Parathyroid adenoma (tissue), 2 donors: ENCODE measurements at regions not wholly inside any gene's neighbourhood (a gene's known extent, or its start where the extent isn't known, plus 50 kb on each side); places are given as distances from the start of the nearest gene placed in this dataset.

ENCODE experiments used
- H2AFZ ChIP-seq: fragments of 300-600 bp; sonication (generic); one replicate; pipeline ENCODE4 v1.7.0; 2017; ENCODE audit warnings: antibody characterized with exemption, mild to moderate bottlenecking
- H3K27ac ChIP-seq: fragments of 300-600 bp; sonication (generic); one replicate; pipeline ENCODE4 v1.7.0; 2017
- H3K27me3 ChIP-seq: fragments of 300-600 bp; sonication (generic); one replicate; pipeline ENCODE4 v1.7.0; 2017; ENCODE audit warnings: low read length; ENCODE audit not compliant: control insufficient read depth, insufficient read depth
- H3K36me3 ChIP-seq: fragments of 300-600 bp; sonication (generic); one replicate; pipeline ENCODE4 v1.7.0; 2017; ENCODE audit warnings: low read length; ENCODE audit not compliant: control insufficient read depth, insufficient read depth
- H3K4me1 ChIP-seq: fragments of 300-600 bp; sonication (generic); one replicate; pipeline ENCODE4 v1.7.0; 2017; ENCODE audit warnings: control low read depth
- H3K4me2 ChIP-seq: fragments of 300-600 bp; sonication (generic); one replicate; pipeline ENCODE4 v1.7.0; 2017; ENCODE audit warnings: low read length
- H3K4me3 ChIP-seq: fragments of 300-600 bp; sonication (generic); one replicate; pipeline ENCODE4 v1.7.0; 2017; ENCODE audit warnings: low read depth, low read length
- H3K79me2 ChIP-seq: fragments of 300-600 bp; sonication (generic); one replicate; pipeline ENCODE4 v1.7.0; 2017; ENCODE audit warnings: control low read depth
- H3K9ac ChIP-seq: fragments of 300-600 bp; sonication (generic); one replicate; pipeline ENCODE4 v1.7.0; 2017; ENCODE audit warnings: mild to moderate bottlenecking
- H3K9me3 ChIP-seq: fragments of 300-600 bp; sonication (generic); one replicate; pipeline ENCODE4 v1.7.0; 2017; ENCODE audit warnings: low read length; ENCODE audit not compliant: control insufficient read depth
- TF ChIP-seq, protein P1 (sequence below): fragments of 300-600 bp; sonication (generic); IDR thresholded peaks from one replicate; pipeline ENCODE4 v1.7.0; 2017; ENCODE audit warnings: antibody characterized with exemption, mild to moderate bottlenecking
- donor health status: primary hyperparathyroidism.

DNA sequence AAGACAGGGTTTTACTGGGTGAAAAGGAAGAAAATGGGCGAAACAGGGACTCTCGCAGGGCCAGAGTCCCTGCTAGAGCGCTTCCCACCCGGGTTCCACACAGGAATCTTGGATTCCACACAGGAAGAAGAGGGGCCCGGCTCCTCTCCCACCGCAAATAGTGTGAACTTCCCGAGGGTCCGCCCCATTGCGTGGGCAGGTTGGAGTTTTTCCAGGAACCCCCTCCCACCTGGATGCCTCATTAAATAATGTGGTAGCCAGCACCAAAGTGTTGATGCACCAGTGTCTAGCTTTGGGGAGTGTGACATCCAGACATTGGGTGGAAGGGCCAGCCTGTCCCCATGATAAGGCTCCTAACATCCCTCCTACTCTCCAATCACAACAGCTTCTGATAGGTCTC lies 330.3 kb upstream of the ZNF32 start:
- H3K79me2 ChIP-seq = no peaks in the 10 kb centered on the region
- H3K9ac ChIP-seq = no peak overlapping the region
- H3K36me3 ChIP-seq = no peaks in the 10 kb centered on the region
- H3K4me2 ChIP-seq = no peak overlapping the region
- no peaks in the 10 kb centered on the region for H3K9me3 ChIP-seq
- no peaks in the 10 kb centered on the region for H3K4me1 ChIP-seq
- H3K27ac ChIP-seq = no peak overlapping the region
- TF ChIP-seq, protein P1, sequence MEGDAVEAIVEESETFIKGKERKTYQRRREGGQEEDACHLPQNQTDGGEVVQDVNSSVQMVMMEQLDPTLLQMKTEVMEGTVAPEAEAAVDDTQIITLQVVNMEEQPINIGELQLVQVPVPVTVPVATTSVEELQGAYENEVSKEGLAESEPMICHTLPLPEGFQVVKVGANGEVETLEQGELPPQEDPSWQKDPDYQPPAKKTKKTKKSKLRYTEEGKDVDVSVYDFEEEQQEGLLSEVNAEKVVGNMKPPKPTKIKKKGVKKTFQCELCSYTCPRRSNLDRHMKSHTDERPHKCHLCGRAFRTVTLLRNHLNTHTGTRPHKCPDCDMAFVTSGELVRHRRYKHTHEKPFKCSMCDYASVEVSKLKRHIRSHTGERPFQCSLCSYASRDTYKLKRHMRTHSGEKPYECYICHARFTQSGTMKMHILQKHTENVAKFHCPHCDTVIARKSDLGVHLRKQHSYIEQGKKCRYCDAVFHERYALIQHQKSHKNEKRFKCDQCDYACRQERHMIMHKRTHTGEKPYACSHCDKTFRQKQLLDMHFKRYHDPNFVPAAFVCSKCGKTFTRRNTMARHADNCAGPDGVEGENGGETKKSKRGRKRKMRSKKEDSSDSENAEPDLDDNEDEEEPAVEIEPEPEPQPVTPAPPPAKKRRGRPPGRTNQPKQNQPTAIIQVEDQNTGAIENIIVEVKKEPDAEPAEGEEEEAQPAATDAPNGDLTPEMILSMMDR = no peak
- H2AFZ ChIP-seq = no peak overlapping the region
- no peak overlapping the region for H3K4me3 ChIP-seq
- H3K27me3 ChIP-seq = no peaks in the 10 kb centered on the region

DNA sequence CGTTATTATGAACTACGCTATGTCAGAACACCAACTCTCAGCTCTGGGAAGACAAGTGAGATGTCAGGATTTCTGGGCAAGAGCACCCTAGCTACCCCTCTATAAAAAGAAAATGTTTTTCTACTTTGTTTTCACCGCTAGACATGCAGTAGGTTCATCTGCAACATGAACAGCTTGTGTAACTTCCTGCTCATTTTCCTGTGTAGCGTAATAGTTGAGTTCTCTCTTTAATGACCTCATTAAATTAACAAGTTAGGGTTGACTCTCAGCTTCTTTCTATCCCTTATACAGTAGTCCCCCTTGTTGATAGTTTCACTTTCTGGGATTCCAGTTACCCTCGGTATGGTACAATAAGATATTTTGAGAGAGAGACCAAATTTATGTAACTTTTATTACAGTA lies 329.4 kb upstream of the ZNF32 start:
- Histone ChIP-seq H3K4me2 (no peak overlapping the region), H3K36me3 (no peaks in the 10 kb centered on the region), H3K9me3 (no peaks in the 10 kb centered on the region), H3K4me3 (no peak overlapping the region), H3K27me3 (no peaks in the 10 kb centered on the region), H3K4me1 (no peaks in the 10 kb centered on the region), H3K27ac (no peak overlapping the region), H2AFZ (no peak overlapping the region), H3K9ac (no peak overlapping the region), H3K79me2 (no peaks in the 10 kb centered on the region)
- TF ChIP-seq, protein P1 = no peak

GRCh38 chr10:43976292-43976691 lies 327.6 kb upstream of the ZNF32 start:
- no peak overlapping the region for H3K4me2 ChIP-seq
- TF ChIP-seq, protein P1 = no peak
- no peaks in the 10 kb centered on the region for H3K9me3 ChIP-seq
- H3K27ac ChIP-seq = no peak overlapping the region
- H3K27me3 ChIP-seq = no peaks in the 10 kb centered on the region
- no peak overlapping the region for H2AFZ ChIP-seq
- H3K79me2 ChIP-seq = no peaks in the 10 kb centered on the region
- no peaks in the 10 kb centered on the region for H3K4me1 ChIP-seq
- H3K4me3 ChIP-seq = no peak overlapping the region
- no peak overlapping the region for H3K9ac ChIP-seq
- H3K36me3 ChIP-seq = no peaks in the 10 kb centered on the region

GRCh38 chr10:43973801-43974200 lies 325.1 kb upstream of the ZNF32 start:
- TF ChIP-seq, protein P1 = no peak
- H3K9ac ChIP-seq = no peak overlapping the region
- no peak overlapping the region for H3K27ac ChIP-seq
- H3K4me2 ChIP-seq = no peak overlapping the region
- no peaks in the 10 kb centered on the region for H3K4me1 ChIP-seq
- no peaks in the 10 kb centered on the region for H3K9me3 ChIP-seq
- no peaks in the 10 kb centered on the region for H3K27me3 ChIP-seq
- H3K4me3 ChIP-seq = no peak overlapping the region
- no peaks in the 10 kb centered on the region for H3K36me3 ChIP-seq
- no peak overlapping the region for H2AFZ ChIP-seq
- H3K79me2 ChIP-seq = no peaks in the 10 kb centered on the region

DNA sequence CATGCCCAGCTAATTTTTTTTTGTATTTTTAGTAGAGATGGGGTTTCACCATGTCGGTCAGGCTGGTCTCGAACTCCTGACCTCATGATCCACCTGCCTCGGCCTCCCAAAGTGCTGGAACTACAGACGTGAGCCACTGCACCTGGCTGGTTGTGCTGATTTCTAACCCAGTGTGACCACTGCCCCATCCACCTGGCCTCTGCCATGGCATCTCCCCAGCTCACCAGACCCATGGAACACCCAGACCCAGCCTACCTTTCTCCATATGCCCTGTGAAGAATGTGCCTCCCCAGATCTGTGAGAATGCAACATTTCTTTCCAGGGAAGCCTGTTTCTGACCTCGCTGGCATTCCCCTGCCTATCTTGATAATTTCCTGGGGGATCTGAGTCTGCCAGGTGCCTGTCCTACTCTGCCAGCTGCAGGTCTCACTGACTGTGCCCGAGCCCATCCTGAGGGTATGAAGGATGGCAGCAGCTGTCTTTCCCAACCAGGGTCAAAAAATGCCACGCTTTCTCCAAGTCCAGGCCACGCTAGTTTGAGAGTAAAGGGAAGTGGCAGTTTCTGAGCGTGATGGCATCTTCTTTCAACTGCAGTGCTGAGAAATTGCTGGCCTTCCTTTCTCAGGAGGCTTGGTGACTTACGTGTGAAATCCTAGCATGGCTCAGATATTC lies 324.4 kb upstream of the ZNF32 start:
- Histone ChIP-seq H3K4me1 (no peaks in the 10 kb centered on the region), H2AFZ (no peak overlapping the region), H3K4me3 (no peak overlapping the region), H3K27ac (no peak overlapping the region), H3K27me3 (no peaks in the 10 kb centered on the region), H3K79me2 (no peaks in the 10 kb centered on the region), H3K36me3 (no peaks in the 10 kb centered on the region), H3K9me3 (no peaks in the 10 kb centered on the region), H3K4me2 (no peak overlapping the region), H3K9ac (no peak overlapping the region)
- TF ChIP-seq, protein P1 = no peak
